Nephron progenitor cell (in vitro differentiated cells): ENCODE measurements at regions not wholly inside any gene's neighbourhood (a gene's known extent, or its start where the extent isn't known, plus 50 kb on each side); places are given as distances from the start of the nearest gene placed in this dataset.

Source experiments
- DNase-seq: peaks from one replicate; pipeline ENCODE4 v3.0.0; 2021
- H3K27ac Mint-ChIP-seq: 2 replicates; pipeline ENCODE4 v1.8.0; 2021; ENCODE audit warnings: mild to moderate bottlenecking, moderate library complexity, mixed read lengths
- H3K27me3 Mint-ChIP-seq: 2 replicates; pipeline ENCODE4 v1.8.0; 2021; ENCODE audit warnings: mild to moderate bottlenecking, low read depth, mixed read lengths; ENCODE audit not compliant: poor library complexity
- H3K36me3 Mint-ChIP-seq: 2 replicates; pipeline ENCODE4 v1.8.0; 2021; ENCODE audit warnings: low read depth, mixed read lengths
- H3K4me1 Mint-ChIP-seq: 2 replicates; pipeline ENCODE4 v1.8.0; 2021; ENCODE audit warnings: mixed read lengths
- H3K4me3 Mint-ChIP-seq: 2 replicates; pipeline ENCODE4 v1.8.0; 2021; ENCODE audit warnings: mild to moderate bottlenecking, moderate library complexity, mixed read lengths
- H3K9me3 Mint-ChIP-seq: 2 replicates; pipeline ENCODE4 v1.8.0; 2021; ENCODE audit warnings: mild to moderate bottlenecking, moderate library complexity, mixed read lengths
- TF ChIP-seq, protein P1 (sequence below): fragments of 200-600 bp; sonication (generic); IDR thresholded peaks from 2 replicates; pipeline ENCODE4 v1.5.0; 2021; ENCODE audit warnings: antibody characterized with exemption

DNA sequence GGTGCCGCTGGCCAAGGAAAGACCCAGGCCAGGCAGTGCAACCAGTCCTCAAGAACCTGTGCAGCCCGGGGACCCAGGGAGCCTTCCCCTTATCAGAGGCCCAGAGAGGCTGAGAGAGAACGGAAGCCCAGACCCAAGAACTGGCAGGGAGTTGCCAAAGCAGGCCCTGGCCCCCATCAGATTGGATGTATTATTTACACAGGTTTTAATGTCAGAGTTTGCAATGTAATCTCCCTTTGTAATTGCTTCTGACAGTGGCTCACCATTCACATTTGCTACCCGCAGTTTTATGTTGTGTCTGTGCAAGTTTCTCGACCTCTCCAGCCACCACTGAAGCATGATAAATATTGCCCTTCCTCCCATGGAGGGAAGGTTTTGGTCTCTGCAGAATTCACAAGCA lies 660.9 kb downstream of the LIG4 start:
- Mint-ChIP-seq H3K27ac (peak overlapping the region; percentile 70), H3K36me3 (no peaks in the 10 kb centered on the region), H3K4me3 (no peak overlapping the region), H3K9me3 (no peaks in the 10 kb centered on the region), H3K4me1 (peaks cover 10% of the 10 kb centered on the region), H3K27me3 (no peaks in the 10 kb centered on the region)
- TF ChIP-seq, protein P1, sequence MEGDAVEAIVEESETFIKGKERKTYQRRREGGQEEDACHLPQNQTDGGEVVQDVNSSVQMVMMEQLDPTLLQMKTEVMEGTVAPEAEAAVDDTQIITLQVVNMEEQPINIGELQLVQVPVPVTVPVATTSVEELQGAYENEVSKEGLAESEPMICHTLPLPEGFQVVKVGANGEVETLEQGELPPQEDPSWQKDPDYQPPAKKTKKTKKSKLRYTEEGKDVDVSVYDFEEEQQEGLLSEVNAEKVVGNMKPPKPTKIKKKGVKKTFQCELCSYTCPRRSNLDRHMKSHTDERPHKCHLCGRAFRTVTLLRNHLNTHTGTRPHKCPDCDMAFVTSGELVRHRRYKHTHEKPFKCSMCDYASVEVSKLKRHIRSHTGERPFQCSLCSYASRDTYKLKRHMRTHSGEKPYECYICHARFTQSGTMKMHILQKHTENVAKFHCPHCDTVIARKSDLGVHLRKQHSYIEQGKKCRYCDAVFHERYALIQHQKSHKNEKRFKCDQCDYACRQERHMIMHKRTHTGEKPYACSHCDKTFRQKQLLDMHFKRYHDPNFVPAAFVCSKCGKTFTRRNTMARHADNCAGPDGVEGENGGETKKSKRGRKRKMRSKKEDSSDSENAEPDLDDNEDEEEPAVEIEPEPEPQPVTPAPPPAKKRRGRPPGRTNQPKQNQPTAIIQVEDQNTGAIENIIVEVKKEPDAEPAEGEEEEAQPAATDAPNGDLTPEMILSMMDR, result no peak
- no peak for DNase-seq

DNA sequence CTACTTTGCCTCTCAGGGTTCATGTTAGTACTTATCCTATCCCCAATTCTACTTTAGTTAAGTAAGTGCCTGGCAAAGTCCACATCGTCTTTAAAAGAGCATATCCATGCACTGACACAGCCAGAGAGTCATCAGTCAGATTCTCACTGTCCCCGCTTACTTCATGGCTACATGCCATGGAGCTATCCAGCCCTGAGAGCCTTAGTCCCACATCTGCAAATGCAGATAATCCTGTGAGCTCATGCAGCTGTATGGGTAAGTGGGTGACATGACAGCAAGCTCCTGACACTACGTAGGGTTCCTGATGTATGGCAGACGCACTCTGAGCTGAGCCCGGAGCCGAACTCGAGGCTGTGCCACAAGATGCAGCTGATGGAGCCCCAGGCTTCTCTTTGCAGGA lies 661.5 kb downstream of the LIG4 start:
- Mint-ChIP-seq H3K27me3 (no peaks in the 10 kb centered on the region), H3K9me3 (no peaks in the 10 kb centered on the region), H3K27ac (no peak overlapping the region), H3K4me1 (peaks cover 10% of the 10 kb centered on the region), H3K4me3 (no peak overlapping the region), H3K36me3 (no peaks in the 10 kb centered on the region)
- DNase-seq, result no peak
- TF ChIP-seq, protein P1, result no peak

DNA sequence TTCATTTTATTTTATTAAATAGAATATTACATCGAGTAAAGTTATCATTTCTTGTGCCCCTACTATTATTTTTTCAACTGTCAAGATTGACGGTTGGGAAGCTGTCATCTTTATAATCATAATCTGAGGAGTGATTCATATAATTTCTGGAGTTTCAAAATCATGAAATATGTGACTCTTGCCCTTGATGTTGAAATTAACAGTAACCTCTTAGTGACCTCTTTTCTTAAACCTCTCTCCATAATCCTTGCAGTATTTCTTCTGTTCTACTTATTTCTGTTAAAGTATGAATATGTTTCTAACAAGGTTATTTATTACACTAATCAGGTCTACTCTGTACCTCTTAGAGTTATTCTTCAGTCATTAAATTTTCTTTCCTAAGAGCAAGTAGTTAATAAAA lies 663.8 kb downstream of the LIG4 start:
- Mint-ChIP-seq H3K27ac (no peak overlapping the region), H3K36me3 (no peaks in the 10 kb centered on the region), H3K27me3 (no peaks in the 10 kb centered on the region), H3K9me3 (no peaks in the 10 kb centered on the region), H3K4me1 (peaks cover 10% of the 10 kb centered on the region), H3K4me3 (no peak overlapping the region)
- no peak for DNase-seq
- TF ChIP-seq, protein P1, result no peak

DNA sequence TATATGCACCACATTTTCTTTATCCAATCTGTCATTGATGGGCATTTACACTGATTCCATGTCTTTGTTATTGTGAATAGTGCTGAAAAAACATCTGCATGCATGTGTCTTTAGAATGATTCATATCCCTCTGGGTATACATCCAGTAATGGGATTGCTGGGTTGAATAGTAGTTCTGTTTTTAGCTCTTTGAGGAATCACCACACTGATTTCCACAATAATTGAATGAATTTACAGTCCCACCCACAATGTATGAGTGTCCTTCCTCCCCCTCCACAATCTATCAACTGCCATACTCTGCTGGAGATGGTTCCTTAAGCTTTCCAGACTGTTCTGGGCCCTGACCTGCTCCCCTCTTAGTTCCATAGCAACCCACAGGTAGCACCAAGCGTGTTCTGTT lies 667.0 kb downstream of the LIG4 start:
- Mint-ChIP-seq H3K27ac (no peak overlapping the region), H3K27me3 (no peaks in the 10 kb centered on the region), H3K4me1 (no peaks in the 10 kb centered on the region), H3K36me3 (no peaks in the 10 kb centered on the region), H3K9me3 (no peaks in the 10 kb centered on the region), H3K4me3 (no peak overlapping the region)
- DNase-seq, result no peak
- TF ChIP-seq, protein P1, result no peak

DNA sequence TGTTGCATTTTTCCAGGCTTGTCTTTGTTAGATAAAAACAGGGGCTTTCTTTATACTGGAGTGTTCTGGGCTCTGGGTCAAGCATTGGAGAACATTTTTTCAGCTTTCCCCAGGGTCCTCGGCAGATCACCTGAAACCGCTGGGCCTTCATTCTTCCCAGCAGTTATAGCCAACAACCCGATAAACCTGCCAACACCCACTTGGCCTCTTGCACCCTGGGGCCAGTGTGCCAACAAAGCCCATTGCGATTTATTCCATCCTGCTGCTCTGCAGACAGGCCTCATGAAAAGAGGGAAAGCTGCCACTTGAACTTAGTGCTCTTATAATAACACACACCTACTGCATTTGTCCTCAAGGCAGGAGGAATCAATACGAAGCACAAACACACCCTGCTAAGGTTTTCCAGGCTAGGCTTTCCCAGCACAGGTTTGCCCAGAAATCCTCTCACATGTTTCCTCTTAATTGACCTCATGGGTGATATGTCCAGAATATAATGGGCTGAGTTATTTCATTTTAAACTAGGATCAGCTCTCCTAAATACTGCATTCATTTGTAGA lies 669.3 kb downstream of the LIG4 start:
- Mint-ChIP-seq H3K27me3 (no peaks in the 10 kb centered on the region), H3K9me3 (no peaks in the 10 kb centered on the region), H3K4me1 (no peaks in the 10 kb centered on the region), H3K27ac (no peak overlapping the region), H3K36me3 (no peaks in the 10 kb centered on the region), H3K4me3 (no peak overlapping the region)
- no peak for DNase-seq
- TF ChIP-seq, protein P1, result no peak

DNA sequence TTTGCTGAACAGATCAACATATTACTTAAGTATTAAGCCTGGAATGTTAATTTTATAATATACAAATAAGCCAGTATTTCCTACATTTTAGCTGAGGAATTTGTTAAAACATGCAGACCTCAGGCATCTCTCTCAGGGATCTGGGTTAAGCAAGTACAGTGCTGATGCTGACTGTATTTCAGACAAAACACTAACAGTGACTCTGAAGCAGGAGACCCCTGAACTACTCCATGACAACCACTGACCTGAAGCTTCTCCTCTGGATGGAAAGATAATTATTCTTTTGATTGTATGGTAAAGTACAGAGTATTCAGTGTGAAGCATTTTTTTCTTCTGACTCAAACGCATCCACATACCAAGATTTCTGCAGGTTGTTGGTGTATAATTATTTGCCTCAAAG lies 680.8 kb downstream of the LIG4 start:
- peaks cover 6% of the 10 kb centered on the region for H3K27me3 Mint-ChIP-seq
- DNase-seq, result no peak
- TF ChIP-seq, protein P1, result no peak

More for the DNA sequence above, 680.8 kb downstream of the LIG4 start:
- H3K4me1 Mint-ChIP-seq, result no peaks in the 10 kb centered on the region
- no peak overlapping the region for H3K4me3 Mint-ChIP-seq
- H3K27ac Mint-ChIP-seq, result no peak overlapping the region
- H3K9me3 Mint-ChIP-seq, result no peaks in the 10 kb centered on the region
- no peaks in the 10 kb centered on the region for H3K36me3 Mint-ChIP-seq
